Endothelial cell (in vitro differentiated cells): ENCODE measurements at regions not wholly inside any gene's neighbourhood (a gene's known extent, or its start where the extent isn't known, plus 50 kb on each side); places are given as distances from the start of the nearest gene placed in this dataset.

ENCODE experiments used
- DNase-seq: peaks from one replicate; pipeline ENCODE4 v3.0.0; 2021; ENCODE audit warnings: low spot score
- H3K27ac Mint-ChIP-seq: one replicate; pipeline ENCODE4 v1.8.0; 2021; ENCODE audit warnings: mixed read lengths, inconsistent platforms; ENCODE audit not compliant: unreplicated experiment
- H3K27me3 Mint-ChIP-seq: one replicate; pipeline ENCODE4 v1.8.0; 2021; ENCODE audit warnings: mild to moderate bottlenecking, moderate library complexity, mixed read lengths, inconsistent platforms; ENCODE audit not compliant: unreplicated experiment
- H3K36me3 Mint-ChIP-seq: one replicate; pipeline ENCODE4 v1.8.0; 2021; ENCODE audit warnings: mild to moderate bottlenecking, low read depth, mixed read lengths, inconsistent platforms; ENCODE audit not compliant: unreplicated experiment
- H3K4me1 Mint-ChIP-seq: one replicate; pipeline ENCODE4 v1.8.0; 2021; ENCODE audit warnings: mild to moderate bottlenecking, mixed read lengths, inconsistent platforms; ENCODE audit not compliant: unreplicated experiment
- H3K4me3 Mint-ChIP-seq: one replicate; pipeline ENCODE4 v1.8.0; 2021; ENCODE audit warnings: mild to moderate bottlenecking, mixed read lengths, inconsistent platforms; ENCODE audit not compliant: unreplicated experiment
- H3K9me3 Mint-ChIP-seq: one replicate; pipeline ENCODE4 v1.8.0; 2021; ENCODE audit warnings: mixed read lengths, inconsistent platforms; ENCODE audit not compliant: unreplicated experiment
- CTCF ChIP-seq: fragments of 200-600 bp; sonication (generic); IDR thresholded peaks from one replicate; pipeline ENCODE4 v1.5.0; 2021; ENCODE audit warnings: antibody characterized with exemption; ENCODE audit not compliant: unreplicated experiment

- no peak for TF ChIP-seq CTCF
- Mint-ChIP-seq H3K36me3 (no peaks in the 10 kb centered on the region), H3K9me3 (no peaks in the 10 kb centered on the region), H3K27ac (no peak overlapping the region), H3K4me3 (no peak overlapping the region), H3K4me1 (no peaks in the 10 kb centered on the region), H3K27me3 (peaks cover 1% of the 10 kb centered on the region)
- no peak for DNase-seq
Measured at GRCh38 chr5:82417776-82418607, 139.8 kb upstream of the RPS23 start.

GRCh38 chr5:82416512-82416911 is 138.4 kb upstream of the RPS23 start:
- no peaks in the 10 kb centered on the region for H3K9me3 Mint-ChIP-seq
- H3K36me3 Mint-ChIP-seq: no peaks in the 10 kb centered on the region
- TF ChIP-seq CTCF: no peak
- DNase-seq: no peak
- peaks cover 2% of the 10 kb centered on the region for H3K4me1 Mint-ChIP-seq
- H3K27me3 Mint-ChIP-seq: peaks cover 1% of the 10 kb centered on the region
- no peak overlapping the region for H3K4me3 Mint-ChIP-seq
- no peak overlapping the region for H3K27ac Mint-ChIP-seq

GRCh38 chr5:82414041-82414388 is 135.9 kb upstream of the RPS23 start:
- Mint-ChIP-seq H3K27me3 (peaks cover 1% of the 10 kb centered on the region), H3K9me3 (no peaks in the 10 kb centered on the region), H3K36me3 (no peaks in the 10 kb centered on the region), H3K27ac (no peak overlapping the region), H3K4me3 (no peak overlapping the region), H3K4me1 (peaks cover 2% of the 10 kb centered on the region)
- no peak for DNase-seq
- no peak for TF ChIP-seq CTCF

GRCh38 chr5:82413302-82414040 is 135.3 kb upstream of the RPS23 start:
- Mint-ChIP-seq H3K9me3 (no peaks in the 10 kb centered on the region), H3K4me3 (no peak overlapping the region), H3K27ac (no peak overlapping the region), H3K36me3 (no peaks in the 10 kb centered on the region), H3K4me1 (peaks cover 2% of the 10 kb centered on the region), H3K27me3 (peaks cover 1% of the 10 kb centered on the region)
- no peak for TF ChIP-seq CTCF
- DNase-seq: no peak

- DNase-seq: no peak
- Mint-ChIP-seq H3K4me3 (no peak overlapping the region), H3K27me3 (no peaks in the 10 kb centered on the region), H3K27ac (no peak overlapping the region), H3K4me1 (peaks cover 15% of the 10 kb centered on the region), H3K9me3 (peaks cover 5% of the 10 kb centered on the region), H3K36me3 (peaks cover 5% of the 10 kb centered on the region)
- no peak for TF ChIP-seq CTCF
Measured at GRCh38 chr5:82408033-82408432, 129.9 kb upstream of the RPS23 start.
